GM06990 (cell line): ENCODE measurements at regions not wholly inside any gene's neighbourhood (a gene's known extent, or its start where the extent isn't known, plus 50 kb on each side); places are given as distances from the start of the nearest gene placed in this dataset.

Experiments
- DNase-seq: peaks from one replicate; pipeline ENCODE4 v3.0.0-alpha.2; 2011; ENCODE audit not compliant: insufficient read length; ENCODE audit errors: extremely low read depth
- H3K27me3 ChIP-seq: replicated peaks from 2 replicates; pipeline ENCODE4 v1.6.0; 2011; ENCODE audit warnings: low read length; ENCODE audit not compliant: control insufficient read depth, insufficient read depth
- H3K36me3 ChIP-seq: 2 replicates; pipeline ENCODE4 v1.5.1; 2011; ENCODE audit warnings: low read length; ENCODE audit not compliant: control insufficient read depth, insufficient read depth
- H3K4me3 ChIP-seq: replicated peaks from 2 replicates; pipeline ENCODE4 v1.5.1; 2011; ENCODE audit warnings: low read depth, mild to moderate bottlenecking, control low read depth, low read length
- TF ChIP-seq, protein P1 (sequence below): IDR thresholded peaks from 2 replicates; pipeline ENCODE4 v1.5.1; 2011; ENCODE audit warnings: low read length, control low read depth, mild to moderate bottlenecking, inconsistent platforms; ENCODE audit not compliant: insufficient read depth, poor library complexity, severe bottlenecking

DNA sequence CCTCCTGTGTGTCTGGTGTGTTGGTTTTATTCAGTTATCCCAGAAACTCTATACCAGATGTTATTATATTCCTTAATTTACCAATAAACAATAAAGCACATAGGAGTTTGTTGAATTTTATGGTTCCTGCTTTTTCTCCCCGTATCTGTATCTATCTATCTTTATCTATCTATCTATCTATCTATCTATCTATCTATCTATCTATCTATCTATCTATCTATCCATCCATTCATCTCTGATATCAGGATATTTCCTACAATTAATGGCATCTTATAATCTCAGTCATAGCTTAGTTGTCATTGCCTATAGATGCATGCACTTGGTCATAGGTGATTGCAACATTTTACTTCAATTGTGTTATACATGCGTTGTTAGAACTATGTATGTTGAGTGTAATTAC, 500.2 kb upstream of the ZEB2 start:
- Histone ChIP-seq H3K27me3 (no peaks in the 10 kb centered on the region), H3K36me3 (no peaks in the 10 kb centered on the region)

DNA sequence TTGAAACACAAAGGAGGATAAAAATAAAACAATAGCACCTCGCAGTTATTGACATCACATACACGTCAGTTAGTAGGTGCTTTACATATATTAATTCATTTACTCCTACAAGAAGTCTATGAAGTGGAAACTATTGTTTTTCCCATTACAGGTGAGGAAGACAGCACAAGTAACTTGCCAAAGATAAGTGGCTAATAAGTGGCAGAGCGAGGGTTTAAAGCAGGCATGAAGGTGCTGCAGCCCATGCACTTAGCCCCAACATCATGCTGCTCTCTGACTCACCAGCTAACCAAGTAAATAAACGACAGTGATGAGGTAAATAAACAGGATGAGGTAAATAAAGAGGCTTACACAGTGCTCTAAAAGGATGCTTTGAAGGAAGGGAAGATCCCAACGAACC, 498.6 kb upstream of the ZEB2 start:
- H3K4me3 ChIP-seq = no peak overlapping the region
- no peaks in the 10 kb centered on the region for H3K36me3 ChIP-seq
- no peaks in the 10 kb centered on the region for H3K27me3 ChIP-seq
- TF ChIP-seq, protein P1, sequence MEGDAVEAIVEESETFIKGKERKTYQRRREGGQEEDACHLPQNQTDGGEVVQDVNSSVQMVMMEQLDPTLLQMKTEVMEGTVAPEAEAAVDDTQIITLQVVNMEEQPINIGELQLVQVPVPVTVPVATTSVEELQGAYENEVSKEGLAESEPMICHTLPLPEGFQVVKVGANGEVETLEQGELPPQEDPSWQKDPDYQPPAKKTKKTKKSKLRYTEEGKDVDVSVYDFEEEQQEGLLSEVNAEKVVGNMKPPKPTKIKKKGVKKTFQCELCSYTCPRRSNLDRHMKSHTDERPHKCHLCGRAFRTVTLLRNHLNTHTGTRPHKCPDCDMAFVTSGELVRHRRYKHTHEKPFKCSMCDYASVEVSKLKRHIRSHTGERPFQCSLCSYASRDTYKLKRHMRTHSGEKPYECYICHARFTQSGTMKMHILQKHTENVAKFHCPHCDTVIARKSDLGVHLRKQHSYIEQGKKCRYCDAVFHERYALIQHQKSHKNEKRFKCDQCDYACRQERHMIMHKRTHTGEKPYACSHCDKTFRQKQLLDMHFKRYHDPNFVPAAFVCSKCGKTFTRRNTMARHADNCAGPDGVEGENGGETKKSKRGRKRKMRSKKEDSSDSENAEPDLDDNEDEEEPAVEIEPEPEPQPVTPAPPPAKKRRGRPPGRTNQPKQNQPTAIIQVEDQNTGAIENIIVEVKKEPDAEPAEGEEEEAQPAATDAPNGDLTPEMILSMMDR = no peak
- DNase-seq = no peak

More for the DNA sequence above, 500.2 kb upstream of the ZEB2 start:
- no peak for DNase-seq
- H3K4me3 ChIP-seq = no peak overlapping the region
- TF ChIP-seq, protein P1 = no peak

DNA sequence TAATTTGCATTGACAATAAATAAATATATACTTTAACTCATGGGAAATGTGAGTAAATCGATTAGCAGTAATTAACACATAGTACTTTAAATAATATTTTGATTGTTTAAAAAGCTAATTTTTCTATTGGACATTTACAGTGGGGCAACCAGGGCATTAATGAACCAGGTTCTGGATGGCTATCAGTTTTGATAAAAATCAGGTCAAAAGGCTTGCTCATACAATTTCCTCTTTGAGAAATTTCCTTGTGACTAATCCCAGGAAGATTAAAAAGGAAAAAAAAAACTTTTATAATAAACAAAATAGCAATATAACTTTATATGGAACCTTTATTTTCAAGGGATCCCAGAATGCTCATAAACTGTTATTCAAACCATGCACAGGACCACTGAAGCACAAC, 497.2 kb upstream of the ZEB2 start:
- Histone ChIP-seq H3K4me3 (no peak overlapping the region), H3K27me3 (no peaks in the 10 kb centered on the region), H3K36me3 (no peaks in the 10 kb centered on the region)
- TF ChIP-seq, protein P1 = no peak
- no peak for DNase-seq

GRCh38 chr2:145016711-145017110, 496.8 kb upstream of the ZEB2 start:
- Histone ChIP-seq H3K36me3 (no peaks in the 10 kb centered on the region), H3K27me3 (no peaks in the 10 kb centered on the region), H3K4me3 (no peak overlapping the region)
- TF ChIP-seq, protein P1 = no peak
- DNase-seq = no peak

GRCh38 chr2:145015561-145015960, 495.6 kb upstream of the ZEB2 start:
- H3K4me3 ChIP-seq = no peak overlapping the region
- H3K36me3 ChIP-seq = no peaks in the 10 kb centered on the region
- no peaks in the 10 kb centered on the region for H3K27me3 ChIP-seq
- TF ChIP-seq, protein P1 = no peak
- no peak for DNase-seq

- no peaks in the 10 kb centered on the region for H3K27me3 ChIP-seq
- DNase-seq = no peak
- no peaks in the 10 kb centered on the region for H3K36me3 ChIP-seq
- TF ChIP-seq, protein P1 = no peak
- H3K4me3 ChIP-seq = no peak overlapping the region
Measured at GRCh38 chr2:145012806-145013205, 492.9 kb upstream of the ZEB2 start.
